SK-N-SH (cell line): ENCODE measurements at regions not wholly inside any gene's neighbourhood (a gene's known extent, or its start where the extent isn't known, plus 50 kb on each side); places are given as distances from the start of the nearest gene placed in this dataset.

Source experiments
- CTCF ChIA-PET: fragments of 300-600, 350-600 bp; formaldehyde crosslinking; extraction: SDS; loops from one replicate; lab custom pipeline; 2021; lab: Yijun Ruan, JAX
- POLR2A ChIA-PET: fragments of 350-600 bp; sonication (Branson Sonifier 250); formaldehyde crosslinking; extraction: SDS; loops from one replicate; lab custom pipeline; 2020; ENCODE audit warnings: antibody characterized with exemption, inconsistent platforms; lab: Yijun Ruan, JAX
- DNase-seq: peaks from one replicate; pipeline ENCODE4 v3.0.0; 2012
- H2AFZ ChIP-seq: fragments of 200-600 bp; sonication (generic); 2 replicates; pipeline ENCODE4 v1.8.1; 2016; ENCODE audit warnings: antibody characterized with exemption, mild to moderate bottlenecking, low read depth
- H3F3A ChIP-seq: fragments of 200-600 bp; sonication (generic); replicated peaks from 2 replicates; pipeline ENCODE3; 2016; ENCODE audit warnings: antibody characterized with exemption, mild to moderate bottlenecking; ENCODE audit not compliant: insufficient read depth
- H3K27ac ChIP-seq, 2 experiments: fragments of 200-500 bp in 1 of 2; fragments of 200-600 bp in 1 of 2; sonication (Bioruptor generic) in 1 of 2; sonication (generic), shearing (Covaris generic) in 1 of 2; 2 replicates each; pipeline versions ENCODE4 v1.5.1 to v1.6.1; 2014 to 2016; ENCODE audit warnings: low read depth in 2 of 2, inconsistent platforms in 1 of 2, low read length in 1 of 2, mild to moderate bottlenecking in 1 of 2, mixed read lengths in 1 of 2
- H3K27me3 ChIP-seq: fragments of 200-600 bp; sonication (generic), shearing (Covaris generic); 2 replicates; pipeline ENCODE4 v1.6.1; 2016; ENCODE audit warnings: mixed run types; ENCODE audit not compliant: insufficient read depth
- H3K36me3 ChIP-seq, 2 experiments: fragments of 200-500 bp in 1 of 2; fragments of 200-600 bp in 1 of 2; sonication (Bioruptor generic) in 1 of 2; sonication (generic) in 1 of 2; replicated peaks in 1 of 2; 2 replicates each; pipeline versions ENCODE3 to v1.5.1; 2014 to 2016; ENCODE audit warnings: low read length in 1 of 2, mild to moderate bottlenecking in 1 of 2; ENCODE audit not compliant: insufficient read depth in 2 of 2, control insufficient read depth in 1 of 2
- H3K4me1 ChIP-seq, 2 experiments: fragments of 200-500 bp in 1 of 2; fragments of 200-600 bp in 1 of 2; sonication (Bioruptor generic) in 1 of 2; sonication (generic), shearing (Covaris generic) in 1 of 2; 2 replicates each; pipeline versions ENCODE4 v1.5.1 to v1.6.1; 2014 to 2016; ENCODE audit warnings: low read depth in 1 of 2, low read length in 1 of 2, mixed run types in 1 of 2; ENCODE audit not compliant: insufficient read depth in 2 of 2, control insufficient read depth in 1 of 2
- H3K4me2 ChIP-seq: fragments of 200-600 bp; sonication (generic), shearing (Covaris generic); 2 replicates; pipeline ENCODE4 v1.6.1; 2017; ENCODE audit warnings: mixed run types
- H3K4me3 ChIP-seq, 2 experiments: fragments of 200-500 bp in 1 of 2; fragments of 200-600 bp in 1 of 2; sonication (Bioruptor generic) in 1 of 2; sonication (generic), shearing (Covaris generic) in 1 of 2; 2 replicates each; pipeline versions ENCODE4 v1.5.1 to v1.8.1; 2014 to 2016; ENCODE audit warnings: low read depth in 2 of 2, inconsistent platforms in 1 of 2, low read length in 1 of 2, mild to moderate bottlenecking in 1 of 2, mixed read lengths in 1 of 2, moderate library complexity in 1 of 2
- H3K79me2 ChIP-seq: fragments of 200-600 bp; sonication (generic); 2 replicates; pipeline ENCODE4 v1.8.1; 2017; ENCODE audit warnings: mild to moderate bottlenecking; ENCODE audit not compliant: insufficient read depth
- H3K9ac ChIP-seq: fragments of 200-600 bp; sonication (generic); 2 replicates; pipeline ENCODE4 v1.6.1; 2017; ENCODE audit warnings: mixed run types
- H3K9me2 ChIP-seq: fragments of 200-600 bp; sonication (generic); 2 replicates; pipeline ENCODE4 v1.6.1; 2017; ENCODE audit warnings: mixed run types
- H3K9me3 ChIP-seq: fragments of 200-600 bp; sonication (generic); 2 replicates; pipeline ENCODE4 v1.6.1; 2017; ENCODE audit warnings: mixed run types, mild to moderate bottlenecking, moderate library complexity
- H4K20me1 ChIP-seq: fragments of 200-600 bp; sonication (generic); 2 replicates; pipeline ENCODE4 v1.6.1; 2017; ENCODE audit warnings: mild to moderate bottlenecking, mixed run types; ENCODE audit not compliant: insufficient read depth
- CHD2 ChIP-seq: fragments of 150-350 bp; IDR thresholded peaks from 2 replicates; pipeline ENCODE4 v1.6.1; 2018; ENCODE audit warnings: low read length; ENCODE audit not compliant: partially characterized antibody
- ELF1 ChIP-seq: IDR thresholded peaks from 2 replicates; pipeline ENCODE4 v1.4.0; 2012
- EP300 ChIP-seq, 2 experiments: IDR thresholded peaks; 2 replicates each; pipeline versions ENCODE4 v1.4.0 to v1.6.1; 2012; ENCODE audit warnings: borderline replicate concordance in 1 of 2, low read depth in 1 of 2, low read length in 1 of 2
- FOXJ3 ChIP-seq: sonication (generic); formaldehyde crosslinking; IDR thresholded peaks from 2 replicates; pipeline ENCODE4 v1.5.1; 2020; ENCODE audit warnings: mild to moderate bottlenecking, missing genetic modification reagents
- JUND ChIP-seq: IDR thresholded peaks from 2 replicates; pipeline ENCODE4 v1.4.0; 2012
- MEF2A ChIP-seq: IDR thresholded peaks from 2 replicates; pipeline ENCODE4 v1.4.0; 2012; ENCODE audit warnings: low read depth, borderline replicate concordance
- NFIC ChIP-seq: IDR thresholded peaks from 2 replicates; pipeline ENCODE4 v1.4.0; 2012; ENCODE audit warnings: borderline replicate concordance
- RCOR1 ChIP-seq: fragments of 150-350 bp; IDR thresholded peaks from 2 replicates; pipeline ENCODE4 v1.6.1; 2017; ENCODE audit warnings: antibody characterized with exemption, low read length
- RFX5 ChIP-seq: IDR thresholded peaks from 2 replicates; pipeline ENCODE4 v1.6.1; 2012; ENCODE audit warnings: mild to moderate bottlenecking, improper control_type of control experiment, low read length
- RXRA ChIP-seq: IDR thresholded peaks from 2 replicates; pipeline ENCODE4 v1.4.0; 2012; ENCODE audit warnings: low read depth, mild to moderate bottlenecking, borderline replicate concordance
- SIN3A ChIP-seq: IDR thresholded peaks from 2 replicates; pipeline ENCODE4 v1.6.1; 2012; ENCODE audit warnings: low read depth, mild to moderate bottlenecking, low read length, moderate library complexity, borderline replicate concordance
- SMC3 ChIP-seq: IDR thresholded peaks from 2 replicates; pipeline ENCODE4 v1.6.1; 2012; ENCODE audit warnings: low read depth, low read length, improper control_type of control experiment
- ZBTB33 ChIP-seq: IDR thresholded peaks from 2 replicates; pipeline ENCODE4 v1.4.0; 2012; ENCODE audit warnings: low read depth, borderline replicate concordance
- WGBS: methylation state at CpG from one replicate; pipeline ENCODE4 v1.1.6; 2017; ENCODE audit warnings: low lambda C conversion rate; 5-methylcytosine and 5-hydroxymethylcytosine counted together
- TF ChIP-seq, protein P1 (sequence below): fragments of 150-350 bp; IDR thresholded peaks from 2 replicates; pipeline ENCODE4 v1.6.1; 2017; ENCODE audit warnings: antibody characterized with exemption, low read length, low read depth, borderline replicate concordance
- TF ChIP-seq, protein P2 (sequence below): IDR thresholded peaks from 2 replicates; pipeline ENCODE4 v1.6.1; 2012; ENCODE audit warnings: mild to moderate bottlenecking, low read depth, low read length, moderate library complexity

DNA sequence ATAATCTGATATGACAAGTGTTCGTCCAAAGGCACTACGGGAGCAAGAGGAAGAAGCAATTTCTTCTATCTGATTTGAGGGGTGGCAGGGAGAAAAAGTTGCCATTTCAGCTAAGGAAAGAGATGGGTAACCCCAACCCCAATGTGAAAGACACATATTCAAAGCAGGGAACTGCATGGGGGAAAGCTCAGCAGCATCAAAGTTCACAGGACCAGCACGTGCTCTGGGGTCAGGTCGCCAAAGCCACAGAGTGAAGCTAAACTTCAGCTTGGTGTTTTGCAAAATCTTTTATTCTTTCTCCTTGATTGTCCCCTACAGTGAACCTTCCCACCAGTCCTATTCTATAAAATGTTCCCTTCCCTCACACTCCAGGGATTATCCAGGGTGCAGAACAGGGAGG lies 112.8 kb upstream of the PPP2R2D start:
- no peak for DNase-seq

DNA sequence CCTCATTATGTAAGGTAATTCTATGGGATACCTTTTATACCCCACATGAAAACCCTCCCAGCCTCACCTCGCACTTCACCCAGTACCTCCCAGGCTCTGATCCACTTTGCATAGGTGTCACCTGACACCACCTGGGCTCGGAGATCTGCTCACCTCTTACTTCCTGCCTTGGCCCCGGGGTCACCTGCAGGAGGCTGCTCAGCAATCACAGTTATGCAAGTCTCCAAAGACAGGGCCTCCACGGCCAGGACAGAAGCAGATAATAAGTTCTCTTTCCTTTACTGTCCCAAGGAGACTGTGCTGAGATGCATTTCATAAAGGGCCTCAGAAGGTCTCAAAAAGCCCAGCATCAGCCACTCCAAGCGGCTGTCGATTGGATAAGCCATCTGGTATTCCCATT lies 112.4 kb upstream of the PPP2R2D start:
- Histone ChIP-seq H3K9ac (no peak overlapping the region), H3K4me1 (no peaks in the 10 kb centered on the region), H3K79me2 (no peaks in the 10 kb centered on the region), H3K9me2 (no peaks in the 10 kb centered on the region), H3K27me3 (no peaks in the 10 kb centered on the region), H3K27ac (no peak overlapping the region), H3F3A (no peaks in the 10 kb centered on the region), H3K36me3 (no peaks in the 10 kb centered on the region), H3K4me2 (no peak overlapping the region), H4K20me1 (no peaks in the 10 kb centered on the region), H3K4me3 (no peak overlapping the region), H3K9me3 (no peaks in the 10 kb centered on the region), H2AFZ (no peak overlapping the region)
- 19% methylated on average over 6 of the region's 6 CpGs for WGBS
- TF ChIP-seq SIN3A (no peak), MEF2A (no peak)
- CTCF ChIA-PET, result interaction anchor here (0.5 to 4.9 kb wide), 10 partner anchors 9 to 454 kb away, joined by 3 to 46 read pairs (median 4); no protein-coding TSS in a partner anchor
- POLR2A ChIA-PET, result no interaction called here
- DNase-seq, result no peak

More for the DNA sequence above, 112.8 kb upstream of the PPP2R2D start:
- Histone ChIP-seq H3F3A (no peaks in the 10 kb centered on the region), H3K79me2 (no peaks in the 10 kb centered on the region), H4K20me1 (no peaks in the 10 kb centered on the region), H3K9me3 (no peaks in the 10 kb centered on the region), H3K4me3 (no peak overlapping the region), H3K9me2 (no peaks in the 10 kb centered on the region), H3K27me3 (no peaks in the 10 kb centered on the region), H3K9ac (no peak overlapping the region), H3K4me2 (no peak overlapping the region), H3K27ac (no peak overlapping the region), H3K36me3 (no peaks in the 10 kb centered on the region), H3K4me1 (no peaks in the 10 kb centered on the region), H2AFZ (no peak overlapping the region)
- ChIA-PET POLR2A (no interaction called here), CTCF (interaction anchor here (0.5 to 4.9 kb wide), 17 partner anchors 8 to 476 kb away, joined by 3 to 46 read pairs (median 4); no protein-coding TSS in a partner anchor)
- TF ChIP-seq ELF1 (no peak), RFX5 (no peak), FOXJ3 (CRISPR knock-in tag) (no peak), JUND (no peak)
- 53% methylated on average over 4 of the region's 4 CpGs for WGBS

GRCh38 chr10:131789516-131789915 lies 111.3 kb upstream of the PPP2R2D start:
- H2AFZ ChIP-seq, result no peak overlapping the region
- H3K79me2 ChIP-seq, result no peaks in the 10 kb centered on the region
- no peaks in the 10 kb centered on the region for H3K36me3 ChIP-seq
- 27% methylated on average over 7 of the region's 7 CpGs for WGBS
- no peak overlapping the region for H3K4me2 ChIP-seq
- no peak overlapping the region for H3K27ac ChIP-seq
- no peaks in the 10 kb centered on the region for H3K27me3 ChIP-seq
- POLR2A ChIA-PET, result no interaction called here
- H3K9ac ChIP-seq, result no peak overlapping the region
- no peaks in the 10 kb centered on the region for H3K4me1 ChIP-seq
- no peak for TF ChIP-seq RCOR1
- TF ChIP-seq SMC3, result no peak
- no peak for TF ChIP-seq ZBTB33
- TF ChIP-seq, protein P1, sequence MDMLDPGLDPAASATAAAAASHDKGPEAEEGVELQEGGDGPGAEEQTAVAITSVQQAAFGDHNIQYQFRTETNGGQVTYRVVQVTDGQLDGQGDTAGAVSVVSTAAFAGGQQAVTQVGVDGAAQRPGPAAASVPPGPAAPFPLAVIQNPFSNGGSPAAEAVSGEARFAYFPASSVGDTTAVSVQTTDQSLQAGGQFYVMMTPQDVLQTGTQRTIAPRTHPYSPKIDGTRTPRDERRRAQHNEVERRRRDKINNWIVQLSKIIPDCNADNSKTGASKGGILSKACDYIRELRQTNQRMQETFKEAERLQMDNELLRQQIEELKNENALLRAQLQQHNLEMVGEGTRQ, result no peak
- no peak for TF ChIP-seq RFX5
- no peak for TF ChIP-seq SIN3A
- TF ChIP-seq ELF1, result no peak
- no peak for TF ChIP-seq MEF2A
- no peak for TF ChIP-seq RXRA
- TF ChIP-seq CHD2, result no peak
- TF ChIP-seq JUND, result no peak
- TF ChIP-seq, protein P2, sequence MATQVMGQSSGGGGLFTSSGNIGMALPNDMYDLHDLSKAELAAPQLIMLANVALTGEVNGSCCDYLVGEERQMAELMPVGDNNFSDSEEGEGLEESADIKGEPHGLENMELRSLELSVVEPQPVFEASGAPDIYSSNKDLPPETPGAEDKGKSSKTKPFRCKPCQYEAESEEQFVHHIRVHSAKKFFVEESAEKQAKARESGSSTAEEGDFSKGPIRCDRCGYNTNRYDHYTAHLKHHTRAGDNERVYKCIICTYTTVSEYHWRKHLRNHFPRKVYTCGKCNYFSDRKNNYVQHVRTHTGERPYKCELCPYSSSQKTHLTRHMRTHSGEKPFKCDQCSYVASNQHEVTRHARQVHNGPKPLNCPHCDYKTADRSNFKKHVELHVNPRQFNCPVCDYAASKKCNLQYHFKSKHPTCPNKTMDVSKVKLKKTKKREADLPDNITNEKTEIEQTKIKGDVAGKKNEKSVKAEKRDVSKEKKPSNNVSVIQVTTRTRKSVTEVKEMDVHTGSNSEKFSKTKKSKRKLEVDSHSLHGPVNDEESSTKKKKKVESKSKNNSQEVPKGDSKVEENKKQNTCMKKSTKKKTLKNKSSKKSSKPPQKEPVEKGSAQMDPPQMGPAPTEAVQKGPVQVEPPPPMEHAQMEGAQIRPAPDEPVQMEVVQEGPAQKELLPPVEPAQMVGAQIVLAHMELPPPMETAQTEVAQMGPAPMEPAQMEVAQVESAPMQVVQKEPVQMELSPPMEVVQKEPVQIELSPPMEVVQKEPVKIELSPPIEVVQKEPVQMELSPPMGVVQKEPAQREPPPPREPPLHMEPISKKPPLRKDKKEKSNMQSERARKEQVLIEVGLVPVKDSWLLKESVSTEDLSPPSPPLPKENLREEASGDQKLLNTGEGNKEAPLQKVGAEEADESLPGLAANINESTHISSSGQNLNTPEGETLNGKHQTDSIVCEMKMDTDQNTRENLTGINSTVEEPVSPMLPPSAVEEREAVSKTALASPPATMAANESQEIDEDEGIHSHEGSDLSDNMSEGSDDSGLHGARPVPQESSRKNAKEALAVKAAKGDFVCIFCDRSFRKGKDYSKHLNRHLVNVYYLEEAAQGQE, result no peak
- no peak for TF ChIP-seq NFIC
- TF ChIP-seq EP300 (IDR thresholded peaks at IDR 0.05; ENCODE audit: borderline replicate concordance in 1 of 2, low read depth in 1 of 2, low read length in 1 of 2), result no peak
- TF ChIP-seq, all 33 proteins: peak for 0
- Histone ChIP-seq H3K9me3 (no peaks in the 10 kb centered on the region), H4K20me1 (no peaks in the 10 kb centered on the region), H3K4me3 (no peak overlapping the region), H3F3A (no peaks in the 10 kb centered on the region), H3K9me2 (no peaks in the 10 kb centered on the region)
- DNase-seq, result no peak
- CTCF ChIA-PET, result interaction anchor here (1.1 to 2.5 kb wide), 2 partner anchors 10 to 335 kb away, joined by 5 to 6 read pairs; no protein-coding TSS in a partner anchor
